HEK293 (cell line): ENCODE measurements at regions not wholly inside any gene's neighbourhood (a gene's known extent, or its start where the extent isn't known, plus 50 kb on each side); places are given as distances from the start of the nearest gene placed in this dataset.

Experiments used
- CTCF ChIA-PET: fragments of 350-600 bp; formaldehyde crosslinking; extraction: SDS; loops from one replicate; lab custom pipeline; 2021; ENCODE audit warnings: antibody characterized with exemption; lab: Yijun Ruan, JAX
- POLR2A ChIA-PET: fragments of 300-600 bp; formaldehyde crosslinking; extraction: SDS; loops from one replicate; lab custom pipeline; 2020; ENCODE audit warnings: antibody characterized with exemption, inconsistent platforms; lab: Yijun Ruan, JAX
- H3K27ac ChIP-seq: fragments of 200-500 bp; sonication (Bioruptor generic); 2 replicates; pipeline ENCODE4 v1.5.1; 2014; ENCODE audit warnings: low read depth, low read length, control low read depth, inconsistent platforms; ENCODE audit errors: extremely low read depth
- H3K36me3 ChIP-seq, 2 experiments: fragments of 200-500 bp in 1 of 2; sonication (Bioruptor generic) in 1 of 2; 1 replicate in 1 of 2; 2 replicates in 1 of 2; pipeline ENCODE4 v1.5.1; 2014 to 2017; ENCODE audit warnings: inconsistent platforms in 2 of 2, low read length in 2 of 2; ENCODE audit not compliant: control insufficient read depth in 2 of 2, insufficient read depth in 1 of 2
- H3K4me1 ChIP-seq: fragments of 200-500 bp; sonication (Bioruptor generic); 2 replicates; pipeline ENCODE4 v1.5.1; 2014; ENCODE audit warnings: mild to moderate bottlenecking, low read length, inconsistent platforms; ENCODE audit not compliant: control insufficient read depth, insufficient read depth
- H3K4me3 ChIP-seq: 2 replicates; pipeline ENCODE4 v1.5.1; 2011; ENCODE audit warnings: low read depth, mild to moderate bottlenecking, control low read depth, low read length, moderate library complexity
- H3K9me3 ChIP-seq: fragments of 200-500 bp; sonication (Bioruptor generic); 2 replicates; pipeline ENCODE4 v1.5.1; 2014; ENCODE audit warnings: low read depth, low read length, inconsistent platforms; ENCODE audit not compliant: control insufficient read depth, insufficient read depth
- GFI1B ChIP-seq: fragments of 450-650 bp; formaldehyde crosslinking; IDR thresholded peaks from 2 replicates; pipeline ENCODE4 v1.5.1; 2016; ENCODE audit warnings: missing biosample characterization, missing genetic modification characterization
- HOXD13 ChIP-seq: sonication (generic); formaldehyde crosslinking; IDR thresholded peaks from 2 replicates; pipeline ENCODE4 v1.8.0; 2022; ENCODE audit warnings: missing genetic modification reagents, borderline replicate concordance
- IKZF3 ChIP-seq: fragments of 450-650 bp; IDR thresholded peaks from 2 replicates; pipeline ENCODE4 v1.5.0; 2018; ENCODE audit warnings: missing biosample characterization, mild to moderate bottlenecking, missing genetic modification characterization, moderate library complexity
- SCRT1 ChIP-seq: fragments of 450-650 bp; formaldehyde crosslinking; IDR thresholded peaks from 2 replicates; pipeline ENCODE4 v1.5.1; 2016; ENCODE audit warnings: missing biosample characterization, missing genetic modification characterization, borderline replicate concordance
- ZBTB11 ChIP-seq: fragments of 450-650 bp; formaldehyde crosslinking; conservative IDR thresholded peaks from 2 replicates; pipeline ENCODE4 v1.5.1; 2016; ENCODE audit warnings: low read depth, missing biosample characterization, missing genetic modification characterization
- ZNF174 ChIP-seq: fragments of 450-650 bp; formaldehyde crosslinking; IDR thresholded peaks from 2 replicates; pipeline ENCODE4 v1.5.0; 2017; ENCODE audit warnings: missing biosample characterization, mild to moderate bottlenecking, missing genetic modification characterization
- ZNF202 ChIP-seq: fragments of 450-650 bp; formaldehyde crosslinking; IDR thresholded peaks from 2 replicates; pipeline ENCODE4 v1.5.1; 2016; ENCODE audit warnings: missing biosample characterization, missing genetic modification characterization, borderline replicate concordance
- ZNF248 ChIP-seq: fragments of 450-650 bp; formaldehyde crosslinking; IDR thresholded peaks from 2 replicates; pipeline ENCODE4 v1.5.1; 2017; ENCODE audit warnings: missing biosample characterization, missing genetic modification characterization
- ZNF335 ChIP-seq: fragments of 450-650 bp; formaldehyde crosslinking; conservative IDR thresholded peaks from 2 replicates; pipeline ENCODE4 v1.5.1; 2016; ENCODE audit warnings: missing biosample characterization, missing genetic modification characterization
- ZNF426 ChIP-seq: fragments of 450-650 bp; formaldehyde crosslinking; IDR thresholded peaks from 2 replicates; pipeline ENCODE4 v1.5.1; 2017; ENCODE audit warnings: missing biosample characterization, missing genetic modification characterization, mild to moderate bottlenecking, inconsistent platforms, moderate library complexity
- ZNF514 ChIP-seq: fragments of 450-650 bp; formaldehyde crosslinking; IDR thresholded peaks from 2 replicates; pipeline ENCODE4 v1.5.1; 2016; ENCODE audit warnings: missing biosample characterization, missing genetic modification characterization
- ZNF521 ChIP-seq: fragments of 450-650 bp; formaldehyde crosslinking; IDR thresholded peaks from 2 replicates; pipeline ENCODE4 v1.5.1; 2017; ENCODE audit warnings: missing biosample characterization, mild to moderate bottlenecking, missing genetic modification characterization
- ZNF529 ChIP-seq: fragments of 450-650 bp; formaldehyde crosslinking; IDR thresholded peaks from 2 replicates; pipeline ENCODE4 v1.5.1; 2017; ENCODE audit warnings: missing genetic modification characterization, missing biosample characterization; ENCODE audit not compliant: insufficient replicate concordance
- ZNF555 ChIP-seq: fragments of 450-650 bp; formaldehyde crosslinking; conservative IDR thresholded peaks from 2 replicates; pipeline ENCODE4 v1.5.1; 2017; ENCODE audit warnings: missing biosample characterization, mild to moderate bottlenecking, missing genetic modification characterization, inconsistent platforms
- ZNF837 ChIP-seq: fragments of 450-650 bp; formaldehyde crosslinking; IDR thresholded peaks from 2 replicates; pipeline ENCODE4 v1.5.1; 2016; ENCODE audit warnings: missing biosample characterization, missing genetic modification characterization
- TF ChIP-seq, protein P1 (sequence below): fragments of 450-650 bp; formaldehyde crosslinking; IDR thresholded peaks from 2 replicates; pipeline ENCODE4 v1.5.1; 2016; ENCODE audit warnings: missing biosample characterization, missing genetic modification characterization
- TF ChIP-seq, protein P2 (sequence below): fragments of 450-650 bp; formaldehyde crosslinking; IDR thresholded peaks from 2 replicates; pipeline ENCODE4 v1.5.1; 2016; ENCODE audit warnings: missing biosample characterization, missing genetic modification characterization
- TF ChIP-seq, protein P3 (sequence below): fragments of 450-650 bp; formaldehyde crosslinking; IDR thresholded peaks from 2 replicates; pipeline ENCODE4 v1.5.1; 2017; ENCODE audit warnings: missing biosample characterization, missing genetic modification characterization

GRCh38 chr11:15674756-15675155, 560.0 kb downstream of the INSC start:
- ChIA-PET POLR2A (no interaction called here), CTCF (interaction anchor here (0.6 to 1.7 kb wide), 3 partner anchors 9 to 27 kb away, joined by 3 to 4 read pairs (median 4); no protein-coding TSS in a partner anchor)
- Histone ChIP-seq H3K9me3 (no peaks in the 10 kb centered on the region), H3K4me3 (no peak overlapping the region), H3K4me1 (no peaks in the 10 kb centered on the region)
- TF ChIP-seq HOXD13 (CRISPR knock-in tag) (no peak), ZNF529 (tag by site-specific recombination) (no peak), GFI1B (no peak), ZNF202 (tag by site-specific recombination) (no peak), ZNF521 (no peak), ZNF248 (tag by site-specific recombination) (no peak), ZNF426 (no peak), ZNF174 (no peak), SCRT1 (tag by site-specific recombination) (no peak), ZNF555 (tag by site-specific recombination) (no peak), ZNF514 (tag by site-specific recombination) (no peak), ZNF837 (no peak), IKZF3 (tag by site-specific recombination) (no peak), ZNF335 (tag by site-specific recombination) (no peak), ZBTB11 (tag by site-specific recombination) (no peak)
- TF ChIP-seq, protein P1, sequence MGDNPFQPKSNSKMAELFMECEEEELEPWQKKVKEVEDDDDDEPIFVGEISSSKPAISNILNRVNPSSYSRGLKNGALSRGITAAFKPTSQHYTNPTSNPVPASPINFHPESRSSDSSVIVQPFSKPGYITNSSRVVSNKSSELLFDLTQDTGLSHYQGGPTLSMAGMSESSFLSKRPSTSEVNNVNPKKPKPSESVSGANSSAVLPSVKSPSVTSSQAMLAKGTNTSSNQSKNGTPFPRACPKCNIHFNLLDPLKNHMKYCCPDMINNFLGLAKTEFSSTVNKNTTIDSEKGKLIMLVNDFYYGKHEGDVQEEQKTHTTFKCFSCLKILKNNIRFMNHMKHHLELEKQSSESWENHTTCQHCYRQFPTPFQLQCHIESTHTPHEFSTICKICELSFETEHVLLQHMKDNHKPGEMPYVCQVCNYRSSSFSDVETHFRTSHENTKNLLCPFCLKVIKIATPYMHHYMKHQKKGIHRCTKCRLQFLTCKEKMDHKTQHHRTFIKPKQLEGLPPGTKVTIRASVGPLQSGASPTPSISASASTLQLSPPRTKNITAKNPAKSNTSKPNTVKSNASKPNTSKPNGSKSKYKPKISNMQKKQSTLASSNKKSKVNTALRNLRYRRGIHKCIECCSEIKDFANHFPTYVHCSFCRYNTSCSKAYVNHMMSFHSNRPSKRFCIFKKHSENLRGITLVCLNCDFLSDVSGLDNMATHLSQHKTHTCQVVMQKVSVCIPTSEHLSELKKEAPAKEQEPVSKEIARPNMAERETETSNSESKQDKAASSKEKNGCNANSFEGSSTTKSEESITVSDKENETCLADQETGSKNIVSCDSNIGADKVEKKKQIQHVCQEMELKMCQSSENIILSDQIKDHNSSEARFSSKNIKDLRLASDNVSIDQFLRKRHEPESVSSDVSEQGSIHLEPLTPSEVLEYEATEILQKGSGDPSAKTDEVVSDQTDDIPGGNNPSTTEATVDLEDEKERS (tag by site-specific recombination), result no peak
- TF ChIP-seq, protein P2, sequence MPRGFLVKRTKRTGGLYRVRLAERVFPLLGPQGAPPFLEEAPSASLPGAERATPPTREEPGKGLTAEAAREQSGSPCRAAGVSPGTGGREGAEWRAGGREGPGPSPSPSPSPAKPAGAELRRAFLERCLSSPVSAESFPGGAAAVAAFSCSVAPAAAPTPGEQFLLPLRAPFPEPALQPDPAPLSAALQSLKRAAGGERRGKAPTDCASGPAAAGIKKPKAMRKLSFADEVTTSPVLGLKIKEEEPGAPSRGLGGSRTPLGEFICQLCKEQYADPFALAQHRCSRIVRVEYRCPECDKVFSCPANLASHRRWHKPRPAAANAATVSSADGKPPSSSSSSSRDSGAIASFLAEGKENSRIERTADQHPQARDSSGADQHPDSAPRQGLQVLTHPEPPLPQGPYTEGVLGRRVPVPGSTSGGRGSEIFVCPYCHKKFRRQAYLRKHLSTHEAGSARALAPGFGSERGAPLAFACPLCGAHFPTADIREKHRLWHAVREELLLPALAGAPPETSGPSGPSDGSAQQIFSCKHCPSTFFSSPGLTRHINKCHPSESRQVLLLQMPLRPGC (tag by site-specific recombination), result no peak
- TF ChIP-seq, protein P3, sequence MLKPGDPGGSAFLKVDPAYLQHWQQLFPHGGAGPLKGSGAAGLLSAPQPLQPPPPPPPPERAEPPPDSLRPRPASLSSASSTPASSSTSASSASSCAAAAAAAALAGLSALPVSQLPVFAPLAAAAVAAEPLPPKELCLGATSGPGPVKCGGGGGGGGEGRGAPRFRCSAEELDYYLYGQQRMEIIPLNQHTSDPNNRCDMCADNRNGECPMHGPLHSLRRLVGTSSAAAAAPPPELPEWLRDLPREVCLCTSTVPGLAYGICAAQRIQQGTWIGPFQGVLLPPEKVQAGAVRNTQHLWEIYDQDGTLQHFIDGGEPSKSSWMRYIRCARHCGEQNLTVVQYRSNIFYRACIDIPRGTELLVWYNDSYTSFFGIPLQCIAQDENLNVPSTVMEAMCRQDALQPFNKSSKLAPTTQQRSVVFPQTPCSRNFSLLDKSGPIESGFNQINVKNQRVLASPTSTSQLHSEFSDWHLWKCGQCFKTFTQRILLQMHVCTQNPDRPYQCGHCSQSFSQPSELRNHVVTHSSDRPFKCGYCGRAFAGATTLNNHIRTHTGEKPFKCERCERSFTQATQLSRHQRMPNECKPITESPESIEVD (tag by site-specific recombination), result no peak
- TF ChIP-seq, all 188 proteins: peak for 0
- Histone ChIP-seq H3K36me3 (no peaks in the 10 kb centered on the region), H3K27ac (no peak overlapping the region)
